ENCODE measurements at regions not wholly inside any gene's neighbourhood (a gene's known extent, or its start where the extent isn't known, plus 50 kb on each side); places are given as distances from the start of the nearest gene placed in this dataset.

GRCh38 chr10:8350250-8350967 is 295.9 kb downstream of the GATA3 start:
- no peak for TF ChIP-seq EZH2 (IDR thresholded peaks at IDR 0.05; ENCODE audit: borderline replicate concordance, low read depth, low read length, severe bottlenecking)
- TF ChIP-seq, protein P1, sequence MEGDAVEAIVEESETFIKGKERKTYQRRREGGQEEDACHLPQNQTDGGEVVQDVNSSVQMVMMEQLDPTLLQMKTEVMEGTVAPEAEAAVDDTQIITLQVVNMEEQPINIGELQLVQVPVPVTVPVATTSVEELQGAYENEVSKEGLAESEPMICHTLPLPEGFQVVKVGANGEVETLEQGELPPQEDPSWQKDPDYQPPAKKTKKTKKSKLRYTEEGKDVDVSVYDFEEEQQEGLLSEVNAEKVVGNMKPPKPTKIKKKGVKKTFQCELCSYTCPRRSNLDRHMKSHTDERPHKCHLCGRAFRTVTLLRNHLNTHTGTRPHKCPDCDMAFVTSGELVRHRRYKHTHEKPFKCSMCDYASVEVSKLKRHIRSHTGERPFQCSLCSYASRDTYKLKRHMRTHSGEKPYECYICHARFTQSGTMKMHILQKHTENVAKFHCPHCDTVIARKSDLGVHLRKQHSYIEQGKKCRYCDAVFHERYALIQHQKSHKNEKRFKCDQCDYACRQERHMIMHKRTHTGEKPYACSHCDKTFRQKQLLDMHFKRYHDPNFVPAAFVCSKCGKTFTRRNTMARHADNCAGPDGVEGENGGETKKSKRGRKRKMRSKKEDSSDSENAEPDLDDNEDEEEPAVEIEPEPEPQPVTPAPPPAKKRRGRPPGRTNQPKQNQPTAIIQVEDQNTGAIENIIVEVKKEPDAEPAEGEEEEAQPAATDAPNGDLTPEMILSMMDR (IDR thresholded peaks at IDR 0.05; ENCODE audit: extremely low read depth in 1 of 2, insufficient read depth in 1 of 2, low read depth in 1 of 2, low read length in 2 of 2), result no peak
- TF ChIP-seq JUN (IDR thresholded peaks at IDR 0.05; ENCODE audit: borderline replicate concordance, insufficient read depth, insufficient read length, low read depth), result no peak
- TF ChIP-seq POLR2AphosphoS5 (IDR thresholded peaks at IDR 0.05; ENCODE audit: insufficient read depth, low read depth, low read length), result no peak

Data from endothelial cell of umbilical vein (primary cell).